Amniotic epithelial cell (primary cell): ENCODE measurements at regions not wholly inside any gene's neighbourhood (a gene's known extent, or its start where the extent isn't known, plus 50 kb on each side); places are given as distances from the start of the nearest gene placed in this dataset.

Experiments used
- DNase-seq: peaks from one replicate; pipeline ENCODE4 v3.0.0-alpha.2; 2010; ENCODE audit warnings: low read depth

DNA sequence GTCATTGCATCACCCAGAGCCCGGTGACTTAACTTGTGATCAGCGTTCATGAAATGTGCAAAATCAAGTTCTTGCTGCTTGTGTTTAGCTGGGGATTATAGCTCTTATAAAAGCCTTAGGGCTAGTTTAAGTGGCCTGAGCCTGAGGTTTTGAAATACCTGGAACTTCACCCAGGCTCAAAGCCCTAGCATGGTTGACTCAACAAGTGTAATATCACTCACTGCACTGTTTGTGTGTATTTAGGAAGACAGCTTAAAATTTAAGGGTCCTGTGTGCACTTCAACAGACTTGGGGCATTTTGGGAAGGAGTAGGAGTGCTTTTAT lies 489.5 kb downstream of the GATA3 start:
- no peak for DNase-seq

DNA sequence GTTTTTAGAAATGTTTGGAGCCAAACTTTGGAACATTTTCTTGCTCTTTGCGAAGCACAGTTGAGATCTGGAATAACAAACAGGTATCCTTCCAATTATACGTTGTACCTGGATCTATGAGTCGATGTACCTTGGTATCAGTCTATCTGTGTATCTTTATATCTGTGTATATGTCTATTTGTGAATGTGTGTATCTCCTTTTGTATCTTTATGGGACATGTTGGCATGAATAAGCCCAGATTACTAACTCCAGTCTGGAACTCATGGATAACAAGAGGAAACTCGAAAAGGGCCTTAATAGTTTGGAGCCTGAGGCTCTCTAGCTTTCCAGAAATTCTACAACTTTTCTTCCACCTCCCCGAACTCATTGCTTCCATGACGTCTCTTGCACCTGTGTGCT lies 490.0 kb downstream of the GATA3 start:
- DNase-seq, result no peak

DNA sequence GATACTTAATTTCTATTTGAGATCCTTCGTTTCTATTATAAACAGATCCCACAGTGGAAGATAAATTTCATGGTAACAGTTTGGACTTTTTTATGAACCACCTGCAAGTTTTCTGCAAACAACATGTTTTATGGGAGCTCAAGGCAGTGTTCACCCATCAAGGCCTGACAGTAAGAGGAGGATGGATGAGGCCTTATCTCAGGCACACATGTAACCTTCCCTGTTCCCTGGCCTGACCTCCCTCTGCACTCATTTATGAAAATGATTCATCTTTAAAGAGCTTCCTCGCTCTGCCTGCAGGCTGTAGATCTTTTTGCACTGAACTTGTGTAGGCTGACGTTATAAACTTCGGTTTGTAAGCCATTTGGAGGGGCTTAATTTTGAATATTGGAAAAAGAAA lies 500.1 kb downstream of the GATA3 start:
- DNase-seq, result peak; percentile 73

DNA sequence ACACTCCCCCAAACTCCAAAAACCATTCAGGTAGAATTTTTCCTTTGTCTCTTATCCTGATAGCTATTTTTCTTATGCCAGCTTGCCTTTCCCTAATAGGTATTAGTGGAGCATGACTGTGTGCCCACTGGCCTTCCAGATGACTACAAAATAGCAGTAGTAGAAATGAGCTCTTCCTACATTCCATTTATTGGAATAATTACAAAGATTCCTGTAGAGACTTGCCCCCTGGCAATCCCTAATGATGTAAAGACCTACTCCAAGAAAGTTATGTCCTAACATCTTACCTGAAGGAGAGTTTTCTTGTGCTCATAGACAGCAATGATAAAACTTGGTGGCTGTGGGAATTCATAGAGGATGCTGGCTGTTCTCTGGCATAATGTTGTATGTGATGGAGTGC lies 501.8 kb downstream of the GATA3 start:
- no peak for DNase-seq

DNA sequence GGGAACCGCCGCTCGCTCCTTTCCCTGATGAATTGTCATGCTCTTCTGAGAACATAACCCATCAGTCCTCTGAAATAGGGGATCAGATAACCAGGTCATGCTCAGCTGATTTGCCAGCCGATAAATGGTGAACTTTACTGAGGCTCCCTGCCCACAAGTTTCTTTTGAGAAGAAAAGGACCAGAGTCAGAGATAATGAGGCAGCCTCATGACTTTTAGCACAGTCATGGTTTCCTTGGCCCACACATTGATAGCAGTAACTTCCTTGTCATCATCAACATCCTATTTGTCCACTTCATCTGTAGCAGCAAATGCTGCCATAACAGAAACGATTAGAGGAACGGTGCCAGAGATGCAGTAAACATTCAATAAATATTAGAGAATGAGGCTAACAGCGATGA lies 509.0 kb downstream of the GATA3 start:
- no peak for DNase-seq

DNA sequence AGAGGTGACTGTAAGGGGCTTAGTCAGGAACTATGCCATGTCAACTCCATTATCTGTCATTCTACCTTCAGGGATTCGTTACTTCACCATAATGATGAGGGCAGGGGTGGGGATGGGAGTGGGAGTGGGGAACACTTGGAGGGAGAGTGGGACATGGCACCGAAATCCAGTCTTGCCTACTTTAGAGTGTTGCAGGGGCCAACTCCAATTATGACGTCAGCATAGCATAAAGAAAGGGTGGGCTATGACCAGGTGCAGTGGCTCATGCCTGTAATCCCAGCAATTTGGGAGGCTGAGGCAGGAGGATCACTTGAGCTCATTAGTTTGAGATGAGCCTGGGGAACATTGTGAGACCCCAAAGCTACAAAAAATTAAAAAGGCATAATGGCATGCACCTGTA lies 512.2 kb downstream of the GATA3 start:
- DNase-seq, result no peak

DNA sequence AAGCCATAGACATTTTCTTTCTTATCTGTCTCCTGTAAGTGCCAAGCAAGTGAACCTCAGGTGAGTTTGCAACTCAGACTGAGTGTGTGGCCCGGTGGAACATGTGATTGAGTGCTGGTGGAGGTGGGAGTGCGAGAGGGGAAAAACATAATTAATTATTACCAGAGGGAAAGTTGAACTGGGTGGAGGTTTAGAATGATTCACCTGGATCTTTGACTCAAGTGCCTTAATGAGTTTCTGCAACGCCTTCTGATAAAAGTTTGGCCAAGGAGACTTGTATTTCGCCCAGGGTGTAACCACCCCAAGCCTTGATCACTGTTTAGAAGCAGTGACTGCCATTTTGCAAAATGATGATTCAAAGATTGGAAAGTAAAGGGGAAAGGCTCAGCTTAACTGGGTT lies 513.9 kb downstream of the GATA3 start:
- no peak for DNase-seq

DNA sequence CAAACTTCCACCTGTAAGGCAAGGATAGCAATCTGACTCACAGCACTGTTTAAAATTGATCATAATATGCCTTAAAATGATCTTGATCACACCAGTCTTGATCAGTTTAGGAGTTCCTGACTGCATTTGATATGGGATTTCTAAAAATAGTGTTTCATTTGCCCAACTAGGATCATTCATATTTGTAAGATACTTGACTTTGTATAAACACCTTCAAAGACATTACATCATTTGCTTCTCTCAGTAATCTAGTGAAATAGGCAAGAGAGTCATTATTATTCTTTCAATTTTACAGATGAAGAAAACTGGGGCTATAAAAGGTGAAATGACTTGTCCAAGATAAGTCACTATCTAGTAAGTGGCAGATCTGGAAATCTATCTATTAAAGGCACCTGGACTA lies 521.1 kb downstream of the GATA3 start:
- DNase-seq, result no peak

DNA sequence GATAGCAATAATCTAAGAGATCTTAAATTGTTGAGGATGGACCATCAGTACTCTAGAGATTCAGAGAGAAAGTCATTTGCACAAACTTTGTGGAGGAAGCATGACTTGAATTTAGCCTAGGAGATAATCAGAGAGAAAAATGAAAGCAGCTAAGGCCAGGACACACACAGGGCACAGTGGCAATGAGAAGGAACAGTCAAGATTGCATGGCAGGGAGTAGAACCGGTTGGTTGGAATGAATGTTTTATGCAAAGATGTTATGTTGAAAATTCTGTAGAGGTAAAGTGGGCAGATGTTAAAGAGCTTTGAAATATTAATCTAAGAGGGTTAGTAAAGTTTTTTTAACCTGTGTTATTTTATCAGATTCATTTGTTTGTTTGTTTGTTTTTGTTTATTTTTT lies 521.8 kb downstream of the GATA3 start:
- DNase-seq, result no peak

DNA sequence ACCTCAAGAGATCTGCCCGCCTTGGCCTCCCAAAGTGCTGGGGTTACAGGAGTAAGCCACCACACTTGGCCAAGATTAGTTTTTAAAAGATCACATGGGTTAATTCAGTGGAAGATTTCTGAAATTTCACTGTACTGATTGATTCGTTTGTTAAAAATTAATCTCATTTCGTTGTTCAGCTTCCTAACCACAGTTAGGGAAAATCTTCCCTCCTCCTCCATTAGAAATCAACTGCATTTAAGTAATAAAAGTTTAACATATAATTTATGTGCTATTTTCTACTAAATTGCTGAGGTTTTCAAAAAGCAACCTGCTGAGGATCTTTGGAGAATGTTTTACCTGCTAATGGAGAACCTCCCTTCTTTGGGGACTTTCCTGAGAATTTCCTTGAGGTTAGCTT lies 522.4 kb downstream of the GATA3 start:
- no peak for DNase-seq

DNA sequence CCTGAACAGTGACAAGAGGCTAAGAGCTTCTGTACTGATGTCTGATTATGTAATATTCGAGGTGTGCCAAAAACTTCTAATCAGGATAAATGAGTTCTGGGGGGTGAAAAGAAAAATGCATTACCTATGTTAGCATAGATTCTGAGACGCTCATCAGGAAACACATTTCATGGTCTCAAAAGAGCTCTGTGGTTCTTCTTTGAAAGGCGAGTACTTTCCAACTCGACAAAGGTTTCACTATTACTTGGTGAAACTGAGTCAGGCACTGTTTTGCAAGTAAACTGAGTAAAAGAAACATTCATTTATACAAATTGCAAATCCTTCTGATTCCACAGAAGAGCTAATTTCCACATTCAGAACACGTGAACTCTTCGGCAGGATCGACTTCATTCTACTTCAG lies 523.2 kb downstream of the GATA3 start:
- no peak for DNase-seq

DNA sequence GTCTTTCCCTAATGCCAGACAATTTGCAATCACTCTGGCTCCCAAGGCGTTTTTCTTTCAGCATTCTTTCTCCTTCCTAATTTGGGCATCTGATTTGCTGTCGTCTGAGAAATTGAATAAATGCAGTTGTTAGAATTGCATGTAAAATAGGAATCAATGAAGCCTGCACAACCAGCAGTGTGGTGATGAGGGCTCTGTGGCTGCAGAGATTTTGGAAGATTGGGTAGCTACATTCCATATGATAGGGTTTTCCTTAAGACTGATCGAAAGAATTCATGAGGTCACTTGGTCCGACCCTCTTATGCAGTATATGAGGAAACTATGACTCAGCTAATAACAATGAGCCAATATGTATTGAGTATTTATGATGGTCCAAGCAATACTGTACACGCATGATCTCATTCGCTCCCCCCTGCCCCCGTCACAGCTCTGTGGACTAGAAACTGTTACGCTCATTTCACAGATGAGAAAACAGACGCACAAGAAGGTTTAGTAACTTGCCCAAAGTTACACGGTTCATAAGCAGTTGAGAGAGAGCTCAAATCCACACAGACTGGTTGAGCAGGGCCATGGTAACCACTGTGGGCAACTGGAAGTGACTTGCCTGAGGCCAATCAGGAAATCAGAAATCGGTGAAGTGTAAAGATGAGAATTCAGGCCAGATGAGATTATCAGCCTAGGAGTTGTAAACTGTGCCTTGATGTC lies 527.2 kb downstream of the GATA3 start:
- no peak for DNase-seq

DNA sequence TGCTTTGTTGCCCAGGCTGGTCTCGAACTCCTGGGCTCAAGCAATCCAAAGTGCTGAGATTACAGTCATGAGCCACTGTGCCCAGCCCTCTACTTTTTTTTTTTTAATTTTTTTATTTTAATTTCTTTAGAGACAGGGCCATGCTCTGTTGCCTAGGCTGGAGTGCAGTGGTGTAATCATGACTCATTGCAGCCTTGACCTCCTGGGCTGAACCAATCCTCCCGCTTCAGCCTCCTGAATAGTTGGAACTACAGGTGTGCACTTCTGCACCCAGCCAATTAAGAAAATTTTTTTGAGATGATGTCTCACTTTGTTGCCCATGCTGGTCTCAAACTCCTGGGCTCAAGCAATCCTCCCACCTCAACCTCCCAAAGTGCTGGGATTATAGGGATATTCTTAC lies 528.6 kb downstream of the GATA3 start:
- no peak for DNase-seq

DNA sequence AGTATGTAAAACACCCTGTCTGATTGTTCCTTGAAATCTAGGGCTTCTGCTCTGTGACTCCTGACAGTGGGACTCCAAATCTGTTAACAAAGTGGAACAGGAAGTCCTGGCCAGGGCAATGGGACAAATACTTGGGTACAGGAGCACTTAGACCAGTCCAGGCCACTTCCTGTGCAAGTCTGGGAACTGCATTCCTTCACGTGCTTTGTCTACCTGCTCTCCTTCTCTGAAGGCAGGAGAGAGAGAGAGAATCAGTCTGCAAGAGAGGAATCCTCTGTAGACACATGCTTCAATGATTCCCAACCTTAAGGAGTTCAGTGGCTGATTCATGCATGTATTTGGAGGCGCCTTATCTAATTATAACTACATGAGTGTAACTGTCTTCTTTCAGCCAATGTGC lies 530.2 kb downstream of the GATA3 start:
- no peak for DNase-seq

DNA sequence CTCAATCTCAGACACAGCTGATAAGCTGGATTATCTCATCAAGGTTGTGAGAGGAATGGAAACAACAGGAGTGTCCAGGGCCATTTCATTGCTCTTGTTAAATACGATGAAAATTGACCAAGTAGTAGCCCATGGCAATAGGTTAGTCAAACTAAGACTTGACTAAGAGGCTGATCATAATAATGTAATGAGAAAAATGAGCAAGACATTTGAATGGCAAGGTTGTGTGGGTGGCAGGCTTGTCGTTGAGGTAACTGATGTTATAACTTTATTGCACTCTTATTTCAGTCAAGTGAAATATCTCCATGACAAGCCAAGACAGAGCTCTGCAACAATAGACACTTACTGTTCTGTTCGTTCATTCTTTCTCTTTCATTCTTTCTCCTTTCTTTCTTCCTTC lies 532.0 kb downstream of the GATA3 start:
- DNase-seq, result no peak

DNA sequence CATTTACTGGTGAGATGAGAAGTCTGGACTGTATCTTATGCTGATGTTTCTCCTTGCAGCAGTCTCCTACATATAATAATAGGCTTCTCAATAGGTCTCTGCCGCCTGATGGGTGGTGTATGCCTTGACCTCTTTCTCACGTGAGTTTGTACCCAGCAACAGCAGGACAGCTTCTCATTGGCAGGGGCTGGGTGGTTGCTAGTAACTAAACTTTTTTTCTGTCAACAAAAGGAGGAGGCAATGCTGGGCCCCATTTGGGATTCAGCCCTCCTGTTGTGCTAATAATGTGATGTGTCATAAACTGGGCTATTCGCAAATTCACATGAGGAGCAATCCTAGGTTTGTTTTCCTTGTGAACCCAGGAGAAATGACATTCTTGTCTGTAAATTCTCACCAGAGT lies 533.6 kb downstream of the GATA3 start:
- no peak for DNase-seq

DNA sequence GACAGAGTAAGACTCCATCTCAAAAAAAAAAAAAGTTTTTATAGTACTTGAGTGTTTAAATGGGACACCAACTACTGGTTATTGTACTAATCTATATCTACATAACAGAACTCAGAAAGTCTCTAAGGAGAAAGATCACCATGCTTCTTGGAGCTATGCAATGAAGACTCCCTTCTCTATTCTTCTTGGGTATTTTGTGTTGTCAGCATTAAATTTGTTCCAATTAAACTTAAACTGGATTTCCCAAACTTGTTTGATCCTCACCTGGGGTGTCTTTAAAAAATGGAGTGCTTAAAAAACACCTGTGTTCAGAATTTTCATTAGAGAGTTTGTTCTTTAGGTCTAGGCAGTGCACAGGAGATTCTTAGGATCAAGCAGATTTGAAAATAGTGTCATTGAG lies 536.0 kb downstream of the GATA3 start:
- no peak for DNase-seq

DNA sequence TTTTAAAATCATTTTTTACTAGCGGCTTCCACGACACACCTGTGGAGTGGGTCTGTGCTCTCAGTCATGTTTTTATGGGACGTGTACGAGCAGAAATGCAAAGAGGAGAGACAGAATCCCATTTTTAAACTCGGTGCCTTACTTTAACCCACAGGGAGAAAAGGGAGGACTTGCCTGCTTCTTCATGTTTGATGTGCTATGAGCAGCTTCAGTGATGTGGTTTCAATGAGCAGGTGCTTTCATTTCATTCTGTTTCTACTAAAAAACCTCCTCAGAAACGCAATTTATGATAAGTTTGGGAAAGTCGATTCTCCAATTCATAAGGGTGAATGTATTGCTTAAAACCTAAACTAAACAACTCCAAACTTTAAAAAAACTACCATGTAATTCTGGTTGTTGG lies 537.2 kb downstream of the GATA3 start:
- no peak for DNase-seq

DNA sequence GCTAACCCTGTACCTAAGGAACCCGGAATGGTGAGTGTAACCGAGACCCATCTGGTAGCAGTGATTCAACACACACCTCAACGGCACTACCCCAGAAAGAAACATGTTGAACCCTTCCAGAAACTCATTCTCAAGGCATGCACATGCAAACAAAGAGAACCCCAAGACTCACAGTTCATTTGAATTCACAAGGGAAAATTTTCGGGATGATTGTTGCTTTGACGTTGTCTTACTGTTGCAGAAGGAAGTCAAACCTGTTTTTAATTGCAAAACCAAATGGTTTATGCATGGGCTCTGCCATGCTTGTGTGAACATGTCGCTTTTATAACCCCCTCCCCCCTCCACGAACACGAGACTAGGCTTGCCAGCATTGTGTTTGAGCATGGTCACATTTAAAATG lies 539.7 kb downstream of the GATA3 start:
- no peak for DNase-seq

DNA sequence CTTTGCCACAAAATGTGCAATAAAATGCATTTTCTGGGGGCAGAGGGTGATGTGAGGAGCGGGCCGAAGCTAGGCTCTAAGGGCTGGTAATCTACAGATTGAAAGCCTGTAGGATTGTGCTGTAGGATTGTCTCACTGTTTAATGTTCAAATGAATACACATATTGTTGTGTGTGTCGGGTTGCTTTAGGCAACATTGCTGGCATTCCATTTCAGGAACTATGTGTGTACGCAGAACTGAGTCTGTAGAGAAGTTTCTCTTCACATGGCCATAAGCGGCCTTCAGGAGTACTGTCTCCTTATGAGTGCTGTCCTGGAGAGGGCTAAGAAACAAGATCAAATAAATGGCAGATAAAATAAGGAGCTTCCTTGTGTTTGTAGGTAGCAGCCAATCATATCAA lies 540.2 kb downstream of the GATA3 start:
- DNase-seq, result no peak

DNA sequence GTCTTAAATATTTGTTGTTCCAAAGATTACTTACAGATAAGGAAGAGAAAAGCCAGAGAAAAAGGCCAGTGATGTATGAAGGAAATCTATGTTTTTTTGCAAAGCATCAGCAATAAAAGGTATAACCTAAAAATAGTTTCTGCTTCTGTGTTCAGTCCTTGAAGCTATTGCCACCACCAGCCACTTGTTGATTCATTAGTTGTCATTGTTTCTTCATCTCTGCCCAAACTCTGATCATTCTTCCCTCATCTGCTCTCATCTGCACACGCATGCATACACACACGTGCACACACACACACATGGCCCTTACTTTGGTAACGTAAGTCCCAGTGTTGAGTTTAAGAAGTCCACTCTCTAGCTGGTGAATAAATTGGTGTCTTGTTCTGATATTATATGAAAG lies 540.7 kb downstream of the GATA3 start:
- no peak for DNase-seq

DNA sequence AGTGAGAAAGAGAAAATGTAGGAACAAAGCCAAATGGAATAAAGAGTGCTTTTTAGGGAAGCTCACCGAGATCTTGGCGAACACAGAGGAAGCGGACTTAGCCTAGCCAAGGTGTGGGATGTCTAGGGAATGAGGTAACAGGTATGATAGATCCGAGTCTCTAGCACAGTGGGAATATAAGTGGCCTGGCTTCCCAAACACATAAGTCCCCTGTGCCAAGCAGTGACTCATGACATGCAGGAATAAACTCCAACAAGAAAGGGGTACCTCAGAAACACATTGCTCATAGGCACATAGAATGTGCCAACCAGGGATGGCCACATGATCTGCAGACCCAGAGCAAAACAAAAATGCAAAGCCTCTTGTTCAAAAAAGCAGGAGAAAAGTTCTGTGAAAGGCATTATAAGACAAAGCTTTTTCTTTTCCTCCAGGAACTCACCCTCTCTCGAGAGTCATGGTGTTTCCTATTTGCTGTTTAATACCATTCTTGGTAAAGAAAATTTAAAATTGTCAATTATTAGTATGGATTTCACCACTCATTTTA lies 542.5 kb downstream of the GATA3 start:
- no peak for DNase-seq

DNA sequence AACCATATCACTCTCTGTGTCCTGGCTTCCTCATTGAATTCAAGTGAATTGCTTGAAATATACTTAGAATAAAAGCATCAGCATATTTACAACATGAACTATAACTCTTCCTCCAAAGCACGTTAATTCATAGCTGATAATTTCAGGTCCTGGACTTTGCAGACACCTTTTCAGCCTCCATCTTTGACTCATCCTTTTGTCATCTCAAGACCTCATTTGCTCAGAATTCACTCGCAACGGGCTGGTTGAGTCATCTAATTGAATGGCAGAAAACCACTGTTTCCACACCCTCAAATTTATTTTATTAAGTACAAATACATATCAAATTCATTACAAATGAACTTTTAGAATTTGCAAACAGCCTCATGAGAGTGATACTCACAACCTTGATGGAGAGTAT lies 545.7 kb downstream of the GATA3 start:
- peak; percentile 51 for DNase-seq

DNA sequence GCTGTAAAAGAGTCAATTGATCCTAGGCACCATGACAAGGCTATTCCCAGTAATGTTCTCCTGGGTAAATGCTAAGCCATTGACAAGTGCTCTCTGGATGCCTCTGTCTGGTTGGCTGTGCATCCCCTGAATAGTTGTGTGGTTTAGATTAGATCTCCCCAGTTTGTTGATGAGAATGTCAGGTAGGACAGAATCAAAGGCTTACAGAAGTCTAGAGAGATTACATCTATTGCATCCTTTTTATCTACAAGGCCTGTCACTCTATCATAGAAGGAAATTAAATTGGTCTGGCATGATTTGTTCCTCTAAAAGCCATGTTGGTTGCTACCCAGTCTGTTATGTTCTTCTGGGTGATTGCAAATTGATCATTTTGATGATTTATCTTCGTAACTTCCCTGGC lies 548.3 kb downstream of the GATA3 start:
- DNase-seq, result no peak
